Activated naive CD4-positive, alpha-beta T cell treated with anti-CD3 and anti-CD28 coated beads, Interleukin-2, amount 10 ng/mL, durations not matched to agents 7 days and 5 days (primary cell): ENCODE measurements at regions not wholly inside any gene's neighbourhood (a gene's known extent, or its start where the extent isn't known, plus 50 kb on each side); places are given as distances from the start of the nearest gene placed in this dataset.
A peak's percentile ranks its signal among the peaks of the same experiment; 100 is the strongest.
"Not testable (repeated sequence)": the region's sequence is repeated elsewhere in the genome, so short reads cannot be mapped to it uniquely, and the experiment has no call there.

ENCODE experiments used
- CTCF ChIA-PET: fragments of 350-600 bp; sonication (Branson Sonifier 250); formaldehyde crosslinking; loops from one replicate; lab custom pipeline; 2021; ENCODE audit warnings: antibody characterized with exemption; lab: Charles Lee
- DNase-seq: peaks from one replicate; pipeline ENCODE4 v3.0.0-alpha.2; 2020
- H3K27ac Mint-ChIP-seq: one replicate; pipeline ENCODE4 v1.8.0; 2021; ENCODE audit warnings: mild to moderate bottlenecking, moderate library complexity, mixed read lengths
- H3K27me3 Mint-ChIP-seq: one replicate; pipeline ENCODE4 v1.8.0; 2021; ENCODE audit warnings: mild to moderate bottlenecking, mixed read lengths
- H3K36me3 Mint-ChIP-seq: one replicate; pipeline ENCODE4 v1.8.0; 2021; ENCODE audit warnings: mixed read lengths
- H3K4me1 Mint-ChIP-seq: one replicate; pipeline ENCODE4 v1.8.0; 2021; ENCODE audit warnings: mixed read lengths
- H3K4me3 Mint-ChIP-seq: one replicate; pipeline ENCODE4 v1.8.0; 2021; ENCODE audit warnings: mild to moderate bottlenecking, moderate library complexity, mixed read lengths
- H3K9me3 Mint-ChIP-seq: one replicate; pipeline ENCODE4 v1.8.0; 2021; ENCODE audit warnings: mixed read lengths

- H3K27me3 Mint-ChIP-seq = peaks cover 4% of the 10 kb centered on the region
- H3K27ac Mint-ChIP-seq = peak overlapping the region; percentile 92
- peaks cover 64% of the 10 kb centered on the region for H3K4me1 Mint-ChIP-seq
- CTCF ChIA-PET = interaction anchor here (0.9 to 11.5 kb wide), 6 partner anchors 9 to 103 kb away, joined by 3 to 272 read pairs (median 12); partner anchors contain the start of gene WIPF1
- H3K4me3 Mint-ChIP-seq = peak overlapping the region; percentile 86
- H3K36me3 Mint-ChIP-seq = peaks cover 34% of the 10 kb centered on the region
- DNase-seq = no peak
- no peaks in the 10 kb centered on the region for H3K9me3 Mint-ChIP-seq
Measured at GRCh38 chr2:174681099-174682006, 82.9 kb downstream of the CHRNA1 start.

GRCh38 chr2:174680221-174680620, 82.6 kb upstream of the WIPF1 start:
- CTCF ChIA-PET = interaction anchor here (1.1 to 11.5 kb wide), 5 partner anchors 8 to 217 kb away, joined by 3 to 272 read pairs (median 5); partner anchors contain the start of gene WIPF1
- H3K36me3 Mint-ChIP-seq = peaks cover 41% of the 10 kb centered on the region
- no peak for DNase-seq
- H3K27me3 Mint-ChIP-seq = peaks cover 4% of the 10 kb centered on the region
- H3K4me1 Mint-ChIP-seq = peaks cover 69% of the 10 kb centered on the region
- H3K27ac Mint-ChIP-seq = peak overlapping the region; percentile 4
- no peaks in the 10 kb centered on the region for H3K9me3 Mint-ChIP-seq
- peak overlapping the region; percentile 86 for H3K4me3 Mint-ChIP-seq

- CTCF ChIA-PET = interaction anchor here (1.8 kb wide), 1 partner anchor 8 kb away, joined by 5 read pairs; no protein-coding TSS in a partner anchor
- H3K9me3 Mint-ChIP-seq = no peaks in the 10 kb centered on the region
- peaks cover 46% of the 10 kb centered on the region for H3K36me3 Mint-ChIP-seq
- H3K4me3 Mint-ChIP-seq = no peak overlapping the region
- peaks cover 61% of the 10 kb centered on the region for H3K4me1 Mint-ChIP-seq
- H3K27me3 Mint-ChIP-seq = no peaks in the 10 kb centered on the region
- DNase-seq = no peak
- no peak overlapping the region for H3K27ac Mint-ChIP-seq
Measured at GRCh38 chr2:174678395-174678794, 80.8 kb upstream of the WIPF1 start.

- peaks cover 45% of the 10 kb centered on the region for H3K4me1 Mint-ChIP-seq
- H3K4me3 Mint-ChIP-seq = no peak overlapping the region
- H3K36me3 Mint-ChIP-seq = peaks cover 66% of the 10 kb centered on the region
- CTCF ChIA-PET = no interaction called here
- H3K27me3 Mint-ChIP-seq = no peaks in the 10 kb centered on the region
- DNase-seq = peak; percentile 50
- peaks cover 15% of the 10 kb centered on the region for H3K9me3 Mint-ChIP-seq
- H3K27ac Mint-ChIP-seq = peak overlapping the region; percentile 78
Measured at GRCh38 chr2:174675615-174676014, 78.0 kb upstream of the WIPF1 start.

- no peak overlapping the region for H3K27ac Mint-ChIP-seq
- peaks cover 34% of the 10 kb centered on the region for H3K4me1 Mint-ChIP-seq
Measured at GRCh38 chr2:174673876-174674275, 76.3 kb upstream of the WIPF1 start.

GRCh38 chr2:174673440-174673839, 75.8 kb upstream of the WIPF1 start:
- CTCF ChIA-PET = interaction anchor here (0.8 to 1.6 kb wide), 3 partner anchors 13 to 76 kb away, joined by 3 to 6 read pairs (median 4); no protein-coding TSS in a partner anchor
- Mint-ChIP-seq H3K27me3 (no peaks in the 10 kb centered on the region), H3K4me1 (peaks cover 32% of the 10 kb centered on the region), H3K36me3 (peaks cover 57% of the 10 kb centered on the region), H3K4me3 (no peak overlapping the region), H3K27ac (no peak overlapping the region), H3K9me3 (peaks cover 15% of the 10 kb centered on the region)
- no peak for DNase-seq

More at GRCh38 chr2:174673876-174674275, 76.3 kb upstream of the WIPF1 start:
- CTCF ChIA-PET = interaction anchor here (0.8 to 1.6 kb wide), 3 partner anchors 13 to 75 kb away, joined by 3 to 6 read pairs (median 4); no protein-coding TSS in a partner anchor
- peaks cover 57% of the 10 kb centered on the region for H3K36me3 Mint-ChIP-seq
- no peak for DNase-seq
- no peak overlapping the region for H3K4me3 Mint-ChIP-seq
- no peaks in the 10 kb centered on the region for H3K27me3 Mint-ChIP-seq
- H3K9me3 Mint-ChIP-seq = peaks cover 15% of the 10 kb centered on the region

- CTCF ChIA-PET = interaction anchor here (0.7 kb wide), 1 partner anchor 12 kb away, joined by 3 read pairs; no protein-coding TSS in a partner anchor
Measured at GRCh38 chr2:174671532-174671931, 73.9 kb upstream of the WIPF1 start.

GRCh38 chr2:174670446-174670845, 72.8 kb upstream of the WIPF1 start:
- Mint-ChIP-seq H3K27me3 (no peaks in the 10 kb centered on the region), H3K4me3 (no peak overlapping the region), H3K27ac (no peak overlapping the region), H3K9me3 (peaks cover 15% of the 10 kb centered on the region), H3K36me3 (peaks cover 37% of the 10 kb centered on the region), H3K4me1 (peaks cover 29% of the 10 kb centered on the region)
- CTCF ChIA-PET = no interaction called here
- DNase-seq = no peak

More at GRCh38 chr2:174671532-174671931, 73.9 kb upstream of the WIPF1 start:
- H3K36me3 Mint-ChIP-seq = peaks cover 44% of the 10 kb centered on the region
- DNase-seq, H3K27me3 Mint-ChIP-seq, H3K27ac Mint-ChIP-seq, H3K4me3 Mint-ChIP-seq: not testable (repeated sequence)
- peaks cover 35% of the 10 kb centered on the region for H3K4me1 Mint-ChIP-seq
- peaks cover 15% of the 10 kb centered on the region for H3K9me3 Mint-ChIP-seq

- Mint-ChIP-seq H3K4me1 (peaks cover 21% of the 10 kb centered on the region), H3K36me3 (peaks cover 32% of the 10 kb centered on the region), H3K27ac (no peak overlapping the region), H3K27me3 (no peaks in the 10 kb centered on the region), H3K9me3 (peaks cover 15% of the 10 kb centered on the region), H3K4me3 (no peak overlapping the region)
- CTCF ChIA-PET = interaction anchor here (0.6 to 1.4 kb wide), 2 partner anchors 13 to 28 kb away, joined by 3 read pairs; no protein-coding TSS in a partner anchor
- DNase-seq = no peak
Measured at GRCh38 chr2:174669336-174669735, 71.7 kb upstream of the WIPF1 start.

GRCh38 chr2:174668075-174668474, 70.5 kb upstream of the WIPF1 start:
- Mint-ChIP-seq H3K9me3 (peaks cover 15% of the 10 kb centered on the region), H3K27me3 (no peaks in the 10 kb centered on the region), H3K4me1 (peaks cover 20% of the 10 kb centered on the region), H3K36me3 (peaks cover 25% of the 10 kb centered on the region), H3K4me3 (no peak overlapping the region), H3K27ac (no peak overlapping the region)
- CTCF ChIA-PET = interaction anchor here (0.5 to 2.0 kb wide), 3 partner anchors 17 to 29 kb away, joined by 3 to 5 read pairs (median 3); no protein-coding TSS in a partner anchor
- DNase-seq = no peak

- CTCF ChIA-PET = interaction anchor here (1.3 to 2.0 kb wide), 2 partner anchors 17 to 30 kb away, joined by 4 to 5 read pairs; no protein-coding TSS in a partner anchor
- H3K9me3 Mint-ChIP-seq = peaks cover 11% of the 10 kb centered on the region
- peaks cover 20% of the 10 kb centered on the region for H3K4me1 Mint-ChIP-seq
- no peak overlapping the region for H3K4me3 Mint-ChIP-seq
- H3K27me3 Mint-ChIP-seq = no peaks in the 10 kb centered on the region
- H3K36me3 Mint-ChIP-seq = peaks cover 18% of the 10 kb centered on the region
- no peak overlapping the region for H3K27ac Mint-ChIP-seq
- no peak for DNase-seq
Measured at GRCh38 chr2:174667250-174667860, 69.8 kb upstream of the WIPF1 start.

GRCh38 chr2:174666845-174667244, 69.2 kb upstream of the WIPF1 start:
- peaks cover 20% of the 10 kb centered on the region for H3K4me1 Mint-ChIP-seq
- no peak for DNase-seq
- H3K9me3 Mint-ChIP-seq = peaks cover 6% of the 10 kb centered on the region

GRCh38 chr2:174666312-174666711, 68.7 kb upstream of the WIPF1 start:
- Mint-ChIP-seq H3K27ac (no peak overlapping the region), H3K27me3 (no peaks in the 10 kb centered on the region), H3K4me3 (no peak overlapping the region), H3K36me3 (peaks cover 10% of the 10 kb centered on the region), H3K9me3 (peaks cover 2% of the 10 kb centered on the region), H3K4me1 (peaks cover 20% of the 10 kb centered on the region)
- no peak for DNase-seq
- CTCF ChIA-PET = interaction anchor here (0.5 to 2.0 kb wide), 4 partner anchors 13 to 31 kb away, joined by 3 to 5 read pairs (median 4); no protein-coding TSS in a partner anchor

More at GRCh38 chr2:174666845-174667244, 69.2 kb upstream of the WIPF1 start:
- H3K4me3 Mint-ChIP-seq = no peak overlapping the region
- H3K27me3 Mint-ChIP-seq = no peaks in the 10 kb centered on the region
- peaks cover 13% of the 10 kb centered on the region for H3K36me3 Mint-ChIP-seq
- CTCF ChIA-PET = interaction anchor here (0.5 to 2.0 kb wide), 4 partner anchors 12 to 30 kb away, joined by 3 to 5 read pairs (median 4); no protein-coding TSS in a partner anchor
- no peak overlapping the region for H3K27ac Mint-ChIP-seq
